ENCODE measurements at regions not wholly inside any gene's neighbourhood (a gene's known extent, or its start where the extent isn't known, plus 50 kb on each side); places are given as distances from the start of the nearest gene placed in this dataset.

- no peaks in the 10 kb centered on the region for H3K27me3 ChIP-seq (ENCODE audit: insufficient read depth, poor library complexity, severe bottlenecking)
- H3K4me3 ChIP-seq (replicated peaks; ENCODE audit: insufficient read depth, low read length), result no peak overlapping the region
- no peak for DNase-seq (ENCODE audit: low read depth in 1 of 2, low spot score in 1 of 2)
- no peak overlapping the region for H3K27ac ChIP-seq (replicated peaks)
- TF ChIP-seq CTCF (IDR thresholded peaks at IDR 0.05; ENCODE audit: insufficient read depth, low read length) (no peak), SPI1 (IDR thresholded peaks at IDR 0.05; ENCODE audit: borderline replicate concordance, low read depth) (no peak), POLR2AphosphoS5 (IDR thresholded peaks at IDR 0.05; ENCODE audit: low read depth) (no peak), GABPA (IDR thresholded peaks at IDR 0.05; ENCODE audit: low read depth) (no peak)
- TF ChIP-seq, protein P1, sequence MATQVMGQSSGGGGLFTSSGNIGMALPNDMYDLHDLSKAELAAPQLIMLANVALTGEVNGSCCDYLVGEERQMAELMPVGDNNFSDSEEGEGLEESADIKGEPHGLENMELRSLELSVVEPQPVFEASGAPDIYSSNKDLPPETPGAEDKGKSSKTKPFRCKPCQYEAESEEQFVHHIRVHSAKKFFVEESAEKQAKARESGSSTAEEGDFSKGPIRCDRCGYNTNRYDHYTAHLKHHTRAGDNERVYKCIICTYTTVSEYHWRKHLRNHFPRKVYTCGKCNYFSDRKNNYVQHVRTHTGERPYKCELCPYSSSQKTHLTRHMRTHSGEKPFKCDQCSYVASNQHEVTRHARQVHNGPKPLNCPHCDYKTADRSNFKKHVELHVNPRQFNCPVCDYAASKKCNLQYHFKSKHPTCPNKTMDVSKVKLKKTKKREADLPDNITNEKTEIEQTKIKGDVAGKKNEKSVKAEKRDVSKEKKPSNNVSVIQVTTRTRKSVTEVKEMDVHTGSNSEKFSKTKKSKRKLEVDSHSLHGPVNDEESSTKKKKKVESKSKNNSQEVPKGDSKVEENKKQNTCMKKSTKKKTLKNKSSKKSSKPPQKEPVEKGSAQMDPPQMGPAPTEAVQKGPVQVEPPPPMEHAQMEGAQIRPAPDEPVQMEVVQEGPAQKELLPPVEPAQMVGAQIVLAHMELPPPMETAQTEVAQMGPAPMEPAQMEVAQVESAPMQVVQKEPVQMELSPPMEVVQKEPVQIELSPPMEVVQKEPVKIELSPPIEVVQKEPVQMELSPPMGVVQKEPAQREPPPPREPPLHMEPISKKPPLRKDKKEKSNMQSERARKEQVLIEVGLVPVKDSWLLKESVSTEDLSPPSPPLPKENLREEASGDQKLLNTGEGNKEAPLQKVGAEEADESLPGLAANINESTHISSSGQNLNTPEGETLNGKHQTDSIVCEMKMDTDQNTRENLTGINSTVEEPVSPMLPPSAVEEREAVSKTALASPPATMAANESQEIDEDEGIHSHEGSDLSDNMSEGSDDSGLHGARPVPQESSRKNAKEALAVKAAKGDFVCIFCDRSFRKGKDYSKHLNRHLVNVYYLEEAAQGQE (IDR thresholded peaks at IDR 0.05; ENCODE audit: insufficient replicate concordance, low read depth), result no peak
These were observed 52.5 kb upstream of the EVL start for GRCh38 chr14:100012478-100013327.

DNA sequence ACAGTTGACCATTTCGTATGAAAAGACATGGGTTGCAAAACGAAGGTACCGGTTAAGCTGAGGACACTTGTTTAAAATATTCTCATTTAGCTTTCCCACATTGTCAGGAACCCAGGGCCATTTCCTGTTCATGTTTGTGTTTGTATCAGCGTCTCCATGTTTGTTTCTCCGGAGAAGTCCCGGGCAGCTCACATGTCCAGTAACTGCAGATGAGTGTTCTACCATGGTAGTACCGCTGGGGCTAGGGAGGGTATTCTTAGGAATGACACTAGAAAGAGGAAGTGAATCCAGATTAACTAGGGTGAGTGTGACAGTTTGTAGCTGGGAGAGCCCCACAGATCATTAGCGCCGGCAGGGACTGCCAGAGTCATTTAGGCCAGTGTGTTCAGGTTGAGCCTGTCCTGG is 50.0 kb upstream of the EVL start:
- Histone ChIP-seq H3K4me3 (replicated peaks; ENCODE audit: insufficient read depth, low read length) (no peak overlapping the region), H3K27me3 (ENCODE audit: insufficient read depth, poor library complexity, severe bottlenecking) (no peaks in the 10 kb centered on the region), H3K27ac (replicated peaks) (no peak overlapping the region)
- peak in 1 of 2 experiments; percentile 28 for DNase-seq (ENCODE audit: low read depth in 1 of 2, low spot score in 1 of 2)
- TF ChIP-seq CTCF (IDR thresholded peaks at IDR 0.05; ENCODE audit: insufficient read depth, low read length), result no peak
- peak; percentile 90 for TF ChIP-seq SPI1 (IDR thresholded peaks at IDR 0.05; ENCODE audit: borderline replicate concordance, low read depth)
- TF ChIP-seq, protein P1 (IDR thresholded peaks at IDR 0.05; ENCODE audit: insufficient replicate concordance, low read depth), result no peak
- TF ChIP-seq POLR2AphosphoS5 (IDR thresholded peaks at IDR 0.05; ENCODE audit: low read depth), result no peak
- TF ChIP-seq GABPA (IDR thresholded peaks at IDR 0.05; ENCODE audit: low read depth), result no peak
